ENCODE measurements at regions not wholly inside any gene's neighbourhood (a gene's known extent, or its start where the extent isn't known, plus 50 kb on each side); places are given as distances from the start of the nearest gene placed in this dataset.

GRCh38 chr2:57396355-57397098, 650.1 kb upstream of the VRK2 start:
- DNase-seq (ENCODE audit: low spot score in 2 of 2, unreplicated experiment in 2 of 2), result no peak
- no peak for TF ChIP-seq CTCF (IDR thresholded peaks at IDR 0.05; ENCODE audit: unreplicated experiment)
- H3K4me3 Mint-ChIP-seq, result no peak overlapping the region
- no peaks in the 10 kb centered on the region for H3K27me3 Mint-ChIP-seq (ENCODE audit: low read depth)
- H3K27ac Mint-ChIP-seq, result no peak overlapping the region
- no peaks in the 10 kb centered on the region for H3K4me1 Mint-ChIP-seq
- peaks cover 4% of the 10 kb centered on the region for H3K9me3 Mint-ChIP-seq
- H3K36me3 Mint-ChIP-seq, result no peaks in the 10 kb centered on the region

- H3K27me3 Mint-ChIP-seq (ENCODE audit: low read depth), result no peaks in the 10 kb centered on the region
- no peaks in the 10 kb centered on the region for H3K4me1 Mint-ChIP-seq
- no peak for DNase-seq (ENCODE audit: low spot score in 2 of 2, unreplicated experiment in 2 of 2)
- H3K36me3 Mint-ChIP-seq, result no peaks in the 10 kb centered on the region
- no peak for TF ChIP-seq CTCF (IDR thresholded peaks at IDR 0.05; ENCODE audit: unreplicated experiment)
- H3K4me3 Mint-ChIP-seq, result no peak overlapping the region
- no peak overlapping the region for H3K27ac Mint-ChIP-seq
- H3K9me3 Mint-ChIP-seq, result peaks cover 4% of the 10 kb centered on the region
Measured at GRCh38 chr2:57397550-57398360, 648.9 kb upstream of the VRK2 start.

- no peaks in the 10 kb centered on the region for H3K27me3 Mint-ChIP-seq (ENCODE audit: low read depth)
- H3K4me1 Mint-ChIP-seq, result no peaks in the 10 kb centered on the region
- H3K4me3 Mint-ChIP-seq, result no peak overlapping the region
- peaks cover 4% of the 10 kb centered on the region for H3K9me3 Mint-ChIP-seq
- no peak for TF ChIP-seq CTCF (IDR thresholded peaks at IDR 0.05; ENCODE audit: unreplicated experiment)
- no peak for DNase-seq (ENCODE audit: low spot score in 2 of 2, unreplicated experiment in 2 of 2)
- H3K36me3 Mint-ChIP-seq, result no peaks in the 10 kb centered on the region
- H3K27ac Mint-ChIP-seq, result no peak overlapping the region
Measured at GRCh38 chr2:57399057-57399456, 647.5 kb upstream of the VRK2 start.

GRCh38 chr2:57402096-57402495, 644.5 kb upstream of the VRK2 start:
- H3K36me3 Mint-ChIP-seq, result no peaks in the 10 kb centered on the region
- H3K4me3 Mint-ChIP-seq, result no peak overlapping the region
- no peaks in the 10 kb centered on the region for H3K27me3 Mint-ChIP-seq (ENCODE audit: low read depth)
- H3K27ac Mint-ChIP-seq, result no peak overlapping the region
- no peak for DNase-seq (ENCODE audit: low spot score in 2 of 2, unreplicated experiment in 2 of 2)
- TF ChIP-seq CTCF (IDR thresholded peaks at IDR 0.05; ENCODE audit: unreplicated experiment), result no peak
- H3K9me3 Mint-ChIP-seq, result peaks cover 4% of the 10 kb centered on the region
- H3K4me1 Mint-ChIP-seq, result peaks cover 1% of the 10 kb centered on the region

- H3K4me1 Mint-ChIP-seq, result peaks cover 5% of the 10 kb centered on the region
- H3K27ac Mint-ChIP-seq, result no peak overlapping the region
- H3K36me3 Mint-ChIP-seq, result no peaks in the 10 kb centered on the region
- no peak for TF ChIP-seq CTCF (IDR thresholded peaks at IDR 0.05; ENCODE audit: unreplicated experiment)
- H3K4me3 Mint-ChIP-seq, result no peak overlapping the region
- H3K27me3 Mint-ChIP-seq (ENCODE audit: low read depth), result no peaks in the 10 kb centered on the region
- no peak for DNase-seq (ENCODE audit: low spot score in 2 of 2, unreplicated experiment in 2 of 2)
- peaks cover 4% of the 10 kb centered on the region for H3K9me3 Mint-ChIP-seq
Measured at GRCh38 chr2:57402755-57403154, 643.9 kb upstream of the VRK2 start.
